Gastroesophageal sphincter (tissue), 4 donors: ENCODE measurements at regions not wholly inside any gene's neighbourhood (a gene's known extent, or its start where the extent isn't known, plus 50 kb on each side); places are given as distances from the start of the nearest gene placed in this dataset.

Experiments used
- ATAC-seq: fragments of 150-250 bp; one replicate; pipeline ENCODE4 v1.9.1; 2016; ENCODE audit warnings: mild to moderate bottlenecking, moderate library complexity
- H3K27ac ChIP-seq, 4 donors: fragments of 200-600 bp; sonication (generic) in 3 of 4; 1 replicate in 3 of 4; 2 replicates in 1 of 4; pipeline ENCODE4 v1.5.1; 2016 to 2019
- H3K27me3 ChIP-seq: fragments of 200-600 bp; sonication (generic); one replicate; pipeline ENCODE4 v1.5.1; 2019
- H3K36me3 ChIP-seq, 2 donors: fragments of 200-600 bp; sonication (generic); one replicate each; pipeline ENCODE4 v1.5.1; 2019; ENCODE audit warnings: control low read depth in 1 of 2
- H3K4me1 ChIP-seq, 3 donors: fragments of 200-600 bp; sonication (generic); 1 replicate in 2 of 3; 2 replicates in 1 of 3; pipeline ENCODE4 v1.5.1; 2016 to 2019; ENCODE audit warnings: control low read depth in 2 of 3
- H3K4me3 ChIP-seq, 2 donors: fragments of 200-600 bp; sonication (generic); one replicate each; pipeline ENCODE4 v1.5.1; 2019; ENCODE audit warnings: mild to moderate bottlenecking in 1 of 2, moderate library complexity in 1 of 2
- H3K9me3 ChIP-seq, 3 donors: fragments of 200-600 bp; sonication (generic); one replicate each; pipeline ENCODE4 v1.5.1; 2017 to 2019; ENCODE audit warnings: control low read depth in 2 of 3
- EP300 ChIP-seq: sonication (generic); formaldehyde crosslinking; IDR thresholded peaks from one replicate; pipeline ENCODE4 v1.6.1; 2017; ENCODE audit warnings: antibody characterized with exemption, mild to moderate bottlenecking
- POLR2A ChIP-seq, 2 donors: fragments of 450-650 bp; IDR thresholded peaks; one replicate each; pipeline ENCODE4 v1.6.1; 2017; ENCODE audit warnings: antibody characterized with exemption in 2 of 2, mild to moderate bottlenecking in 2 of 2, moderate library complexity in 1 of 2
- POLR2AphosphoS5 ChIP-seq: sonication (generic); formaldehyde crosslinking; IDR thresholded peaks from one replicate; pipeline ENCODE4 v1.6.1; 2017; ENCODE audit warnings: antibody characterized with exemption
- WGBS, 2 donors: methylation state at CpG; one replicate each; pipeline ENCODE4 v1.1.5; 2018; ENCODE audit warnings: low coverage in 1 of 2; 5-methylcytosine and 5-hydroxymethylcytosine counted together
- TF ChIP-seq, protein P1 (sequence below), 4 experiments: fragments of 200-600 bp in 2 of 4; fragments of 450-650 bp in 2 of 4; sonication (generic) in 1 of 4; IDR thresholded peaks; one replicate each; pipeline ENCODE4 v1.5.1; 2017 to 2019; ENCODE audit warnings: antibody characterized with exemption in 4 of 4, mild to moderate bottlenecking in 2 of 4, moderate library complexity in 2 of 4

GRCh38 chr4:96240041-96240440 lies 400.1 kb downstream of the PDHA2 start:
- no peak for TF ChIP-seq EP300
- no peak for TF ChIP-seq POLR2A (IDR thresholded peaks at IDR 0.05)
- TF ChIP-seq, protein P1, sequence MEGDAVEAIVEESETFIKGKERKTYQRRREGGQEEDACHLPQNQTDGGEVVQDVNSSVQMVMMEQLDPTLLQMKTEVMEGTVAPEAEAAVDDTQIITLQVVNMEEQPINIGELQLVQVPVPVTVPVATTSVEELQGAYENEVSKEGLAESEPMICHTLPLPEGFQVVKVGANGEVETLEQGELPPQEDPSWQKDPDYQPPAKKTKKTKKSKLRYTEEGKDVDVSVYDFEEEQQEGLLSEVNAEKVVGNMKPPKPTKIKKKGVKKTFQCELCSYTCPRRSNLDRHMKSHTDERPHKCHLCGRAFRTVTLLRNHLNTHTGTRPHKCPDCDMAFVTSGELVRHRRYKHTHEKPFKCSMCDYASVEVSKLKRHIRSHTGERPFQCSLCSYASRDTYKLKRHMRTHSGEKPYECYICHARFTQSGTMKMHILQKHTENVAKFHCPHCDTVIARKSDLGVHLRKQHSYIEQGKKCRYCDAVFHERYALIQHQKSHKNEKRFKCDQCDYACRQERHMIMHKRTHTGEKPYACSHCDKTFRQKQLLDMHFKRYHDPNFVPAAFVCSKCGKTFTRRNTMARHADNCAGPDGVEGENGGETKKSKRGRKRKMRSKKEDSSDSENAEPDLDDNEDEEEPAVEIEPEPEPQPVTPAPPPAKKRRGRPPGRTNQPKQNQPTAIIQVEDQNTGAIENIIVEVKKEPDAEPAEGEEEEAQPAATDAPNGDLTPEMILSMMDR (IDR thresholded peaks at IDR 0.05) = no peak
- no peak for TF ChIP-seq POLR2AphosphoS5
- no peaks in the 10 kb centered on the region for H3K27me3 ChIP-seq
- H3K9me3 ChIP-seq = peaks cover 0 to 19% (median 0%) of the 10 kb centered on the region in 3 donors
- WGBS, 2 donors = 35 to 43% methylated on average over 4 of the region's 4 CpGs
- no peak overlapping the region for H3K27ac ChIP-seq
- no peaks in the 10 kb centered on the region for H3K4me1 ChIP-seq
- no peaks in the 10 kb centered on the region for H3K36me3 ChIP-seq
- no peak for ATAC-seq
- H3K4me3 ChIP-seq = no peak overlapping the region

DNA sequence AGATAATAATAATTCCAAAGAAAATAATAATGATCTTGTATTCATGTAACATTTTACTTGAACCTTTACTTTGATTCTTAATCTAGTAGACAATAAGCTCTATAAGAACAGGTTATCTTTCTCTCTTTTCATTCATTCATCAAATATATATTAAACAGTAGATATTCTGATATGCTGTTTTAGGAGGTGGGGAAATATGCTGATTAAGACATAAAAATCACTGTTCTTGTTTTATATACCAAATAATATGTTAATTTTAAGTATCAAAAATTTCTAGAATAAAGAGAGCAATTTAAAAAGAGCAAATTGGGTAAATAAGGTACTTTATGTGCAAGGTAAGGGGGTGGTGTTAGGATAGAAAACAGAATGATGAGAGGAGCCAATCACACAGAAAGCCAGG lies 401.9 kb downstream of the PDHA2 start:
- H3K9me3 ChIP-seq = peaks cover 0 to 15% (median 0%) of the 10 kb centered on the region in 3 donors
- no peak for ATAC-seq
- TF ChIP-seq POLR2AphosphoS5 = no peak
- TF ChIP-seq POLR2A (IDR thresholded peaks at IDR 0.05) = no peak
- no peak for TF ChIP-seq EP300
- TF ChIP-seq, protein P1 (IDR thresholded peaks at IDR 0.05) = no peak
- H3K27ac ChIP-seq = no peak overlapping the region
- no peak overlapping the region for H3K4me3 ChIP-seq
- H3K27me3 ChIP-seq = no peaks in the 10 kb centered on the region
- H3K4me1 ChIP-seq = no peaks in the 10 kb centered on the region
- H3K36me3 ChIP-seq = no peaks in the 10 kb centered on the region

GRCh38 chr4:96247096-96247495 lies 407.2 kb downstream of the PDHA2 start:
- no peak overlapping the region for H3K4me3 ChIP-seq
- no peaks in the 10 kb centered on the region for H3K9me3 ChIP-seq
- no peaks in the 10 kb centered on the region for H3K27me3 ChIP-seq
- TF ChIP-seq POLR2A (IDR thresholded peaks at IDR 0.05) (no peak), EP300 (no peak), POLR2AphosphoS5 (no peak)
- TF ChIP-seq, protein P1 (IDR thresholded peaks at IDR 0.05) = no peak
- no peaks in the 10 kb centered on the region for H3K36me3 ChIP-seq
- H3K4me1 ChIP-seq = no peaks in the 10 kb centered on the region
- H3K27ac ChIP-seq = no peak overlapping the region
- ATAC-seq = no peak

DNA sequence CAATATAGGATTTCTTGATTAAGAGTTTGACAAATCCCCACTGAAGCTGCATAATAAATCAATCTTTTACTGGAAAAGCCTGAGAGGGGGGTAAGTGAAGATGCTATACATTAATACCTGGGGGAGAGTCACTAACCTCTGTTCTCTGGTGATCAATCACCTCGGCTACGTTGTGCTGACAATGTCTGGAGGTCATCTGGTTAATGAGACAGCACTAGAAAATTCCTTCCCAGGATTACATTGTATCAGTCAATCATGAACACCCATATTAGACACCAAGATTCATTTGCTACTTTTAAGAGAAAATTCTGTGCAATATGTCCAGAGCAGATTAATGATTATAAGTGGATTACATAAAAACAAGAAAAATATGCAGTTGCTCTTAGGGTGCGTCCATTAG lies 408.3 kb downstream of the PDHA2 start:
- Histone ChIP-seq H3K27ac (no peak overlapping the region), H3K9me3 (no peaks in the 10 kb centered on the region), H3K4me3 (no peak overlapping the region), H3K27me3 (no peaks in the 10 kb centered on the region), H3K4me1 (no peaks in the 10 kb centered on the region), H3K36me3 (no peaks in the 10 kb centered on the region)
- WGBS, 2 donors = 43 to 49% methylated on average over 3 of the region's 3 CpGs
- no peak for ATAC-seq
- TF ChIP-seq POLR2AphosphoS5 = no peak
- TF ChIP-seq EP300 = no peak
- TF ChIP-seq POLR2A (IDR thresholded peaks at IDR 0.05) = no peak
- TF ChIP-seq, protein P1 (IDR thresholded peaks at IDR 0.05) = no peak

GRCh38 chr4:96260064-96260682 lies 420.3 kb downstream of the PDHA2 start:
- TF ChIP-seq, protein P1 (IDR thresholded peaks at IDR 0.05) = no peak
- TF ChIP-seq POLR2AphosphoS5 (no peak), EP300 (no peak), POLR2A (IDR thresholded peaks at IDR 0.05) (no peak)
- no peaks in the 10 kb centered on the region for H3K4me1 ChIP-seq
- no peaks in the 10 kb centered on the region for H3K27me3 ChIP-seq
- H3K4me3 ChIP-seq = no peak overlapping the region
- no peaks in the 10 kb centered on the region for H3K9me3 ChIP-seq
- 56% methylated on average over 2 of the region's 2 CpGs; no CpG with 5 or more reads in 1 of the 2 donors for WGBS, 2 donors
- H3K36me3 ChIP-seq = no peaks in the 10 kb centered on the region
- no peak overlapping the region for H3K27ac ChIP-seq
- ATAC-seq = no peak
